ENCODE measurements at regions not wholly inside any gene's neighbourhood (a gene's known extent, or its start where the extent isn't known, plus 50 kb on each side); places are given as distances from the start of the nearest gene placed in this dataset.

GRCh38 chr7:32289651-32290414, 200.3 kb downstream of the LSM5 start:
- H4K8ac ChIP-seq (ENCODE audit: low read length): no peak overlapping the region
- H3K4me2 ChIP-seq (ENCODE audit: low read length, poor library complexity, severe bottlenecking): no peak overlapping the region
- H2AK5ac ChIP-seq (ENCODE audit: low read length, severe bottlenecking): no peak overlapping the region
- H3K27ac ChIP-seq (ENCODE audit: low read length, poor library complexity, severe bottlenecking): no peak overlapping the region
- no peak overlapping the region for H3K9ac ChIP-seq (ENCODE audit: low read length)
- no peak overlapping the region for H2BK5ac ChIP-seq (ENCODE audit: low read depth, low read length, poor library complexity, severe bottlenecking)
- no peak overlapping the region for H3K14ac ChIP-seq (ENCODE audit: low read length in 2 of 2)
- H3K79me1 ChIP-seq (replicated peaks; ENCODE audit: low read length, poor library complexity, severe bottlenecking): no peaks in the 10 kb centered on the region
- H2BK120ac ChIP-seq (ENCODE audit: low read depth, low read length): no peak overlapping the region
- H3K4me1 ChIP-seq (ENCODE audit: control insufficient read depth, insufficient read depth, low read depth, low read length): no peaks in the 10 kb centered on the region
- H3K27me3 ChIP-seq (ENCODE audit: control insufficient read depth in 1 of 2, insufficient read depth in 1 of 2, low read length in 2 of 2): peaks cover 18 to 19% of the 10 kb centered on the region in 2 experiments
- no peak overlapping the region for H3K23ac ChIP-seq (ENCODE audit: low read length in 2 of 2)
- no peak overlapping the region for H2BK12ac ChIP-seq (ENCODE audit: low read length in 2 of 2)
- H3K9me3 ChIP-seq (ENCODE audit: control insufficient read depth, low read length): no peaks in the 10 kb centered on the region
- no peaks in the 10 kb centered on the region for H3K36me3 ChIP-seq (ENCODE audit: control insufficient read depth in 1 of 2, insufficient read depth in 2 of 2, low read depth in 1 of 2, low read length in 2 of 2)
- no peak overlapping the region for H2AFZ ChIP-seq (ENCODE audit: low read depth, low read length)
- H4K91ac ChIP-seq (ENCODE audit: low read length): no peak overlapping the region
- no peak overlapping the region for H2BK15ac ChIP-seq (ENCODE audit: low read depth, poor library complexity, severe bottlenecking)
- 65% methylated on average over 5 of the region's 5 CpGs for WGBS
- H3K4me3 ChIP-seq (ENCODE audit: insufficient read depth in 1 of 2, low read depth in 1 of 2, low read length in 2 of 2): no peak overlapping the region
- H3K18ac ChIP-seq (ENCODE audit: low read depth in 1 of 2, low read length in 2 of 2): no peak overlapping the region
- H3K4ac ChIP-seq (ENCODE audit: low read depth in 1 of 2, low read length in 2 of 2): no peak overlapping the region
- DNase-seq: no peak

GRCh38 chr7:32285698-32286097, 204.5 kb downstream of the LSM5 start:
- Histone ChIP-seq H2BK12ac (ENCODE audit: low read length in 2 of 2) (no peak overlapping the region), H3K9ac (ENCODE audit: low read length) (no peak overlapping the region), H3K23ac (ENCODE audit: low read length in 2 of 2) (no peak overlapping the region), H3K14ac (ENCODE audit: low read length in 2 of 2) (no peak overlapping the region), H4K8ac (ENCODE audit: low read length) (no peak overlapping the region), H3K18ac (ENCODE audit: low read depth in 1 of 2, low read length in 2 of 2) (no peak overlapping the region), H2AK5ac (ENCODE audit: low read length, severe bottlenecking) (no peak overlapping the region), H3K27me3 (ENCODE audit: control insufficient read depth in 1 of 2, insufficient read depth in 1 of 2, low read length in 2 of 2) (peaks cover 4 to 13% of the 10 kb centered on the region in 2 experiments), H3K27ac (ENCODE audit: low read length, poor library complexity, severe bottlenecking) (no peak overlapping the region), H3K4ac (ENCODE audit: low read depth in 1 of 2, low read length in 2 of 2) (no peak overlapping the region), H3K4me2 (ENCODE audit: low read length, poor library complexity, severe bottlenecking) (no peak overlapping the region), H4K91ac (ENCODE audit: low read length) (no peak overlapping the region), H3K36me3 (ENCODE audit: control insufficient read depth in 1 of 2, insufficient read depth in 2 of 2, low read depth in 1 of 2, low read length in 2 of 2) (no peaks in the 10 kb centered on the region), H2BK120ac (ENCODE audit: low read depth, low read length) (no peak overlapping the region), H2BK15ac (ENCODE audit: low read depth, poor library complexity, severe bottlenecking) (no peak overlapping the region), H3K4me3 (ENCODE audit: insufficient read depth in 1 of 2, low read depth in 1 of 2, low read length in 2 of 2) (no peak overlapping the region), H2AFZ (ENCODE audit: low read depth, low read length) (no peak overlapping the region), H2BK5ac (ENCODE audit: low read depth, low read length, poor library complexity, severe bottlenecking) (no peak overlapping the region), H3K79me1 (replicated peaks; ENCODE audit: low read length, poor library complexity, severe bottlenecking) (no peaks in the 10 kb centered on the region), H3K4me1 (ENCODE audit: control insufficient read depth, insufficient read depth, low read depth, low read length) (no peaks in the 10 kb centered on the region), H3K9me3 (ENCODE audit: control insufficient read depth, low read length) (no peaks in the 10 kb centered on the region)
- DNase-seq: no peak
- no CpG with 5 or more reads among the region's 2 CpGs for WGBS

GRCh38 chr7:32283546-32283945, 206.6 kb downstream of the LSM5 start:
- Histone ChIP-seq H3K23ac (ENCODE audit: low read length in 2 of 2) (no peak overlapping the region), H2AK5ac (ENCODE audit: low read length, severe bottlenecking) (no peak overlapping the region)
- WGBS: 84% methylated on average over 6 of the region's 6 CpGs

DNA sequence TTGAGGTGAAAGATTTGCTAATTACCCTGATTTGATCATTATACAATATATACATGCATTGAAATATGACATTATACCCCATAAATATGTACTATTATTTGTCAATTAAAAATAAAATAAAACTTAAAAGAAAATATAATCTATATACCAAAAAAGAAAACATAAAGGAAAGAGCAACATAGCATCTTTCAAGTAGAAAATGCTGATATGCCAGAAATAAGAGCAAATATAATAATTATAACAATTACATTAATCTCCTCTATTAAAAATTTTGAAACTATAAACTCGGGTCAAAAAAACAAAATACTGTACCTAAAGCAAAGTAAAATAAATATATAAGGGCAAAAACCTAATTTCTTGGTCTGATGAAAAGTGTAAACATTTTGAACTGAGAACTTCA, 209.3 kb upstream of the PDE1C start:
- Histone ChIP-seq H4K8ac (ENCODE audit: low read length) (no peak overlapping the region), H3K14ac (ENCODE audit: low read length in 2 of 2) (no peak overlapping the region), H3K4me3 (ENCODE audit: insufficient read depth in 1 of 2, low read depth in 1 of 2, low read length in 2 of 2) (no peak overlapping the region), H3K27ac (ENCODE audit: low read length, poor library complexity, severe bottlenecking) (no peak overlapping the region), H2BK15ac (ENCODE audit: low read depth, poor library complexity, severe bottlenecking) (no peak overlapping the region), H2BK120ac (ENCODE audit: low read depth, low read length) (no peak overlapping the region), H3K23ac (ENCODE audit: low read length in 2 of 2) (no peak overlapping the region), H3K18ac (ENCODE audit: low read depth in 1 of 2, low read length in 2 of 2) (no peak overlapping the region), H3K79me1 (replicated peaks; ENCODE audit: low read length, poor library complexity, severe bottlenecking) (no peaks in the 10 kb centered on the region), H4K91ac (ENCODE audit: low read length) (no peak overlapping the region), H3K9me3 (ENCODE audit: control insufficient read depth, low read length) (no peaks in the 10 kb centered on the region), H3K36me3 (ENCODE audit: control insufficient read depth in 1 of 2, insufficient read depth in 2 of 2, low read depth in 1 of 2, low read length in 2 of 2) (no peaks in the 10 kb centered on the region), H2BK12ac (ENCODE audit: low read length in 2 of 2) (no peak overlapping the region), H2AFZ (ENCODE audit: low read depth, low read length) (no peak overlapping the region), H3K27me3 (ENCODE audit: control insufficient read depth in 1 of 2, insufficient read depth in 1 of 2, low read length in 2 of 2) (peaks cover 3 to 11% of the 10 kb centered on the region in 2 experiments), H2AK5ac (ENCODE audit: low read length, severe bottlenecking) (no peak overlapping the region), H3K4ac (ENCODE audit: low read depth in 1 of 2, low read length in 2 of 2) (no peak overlapping the region), H3K4me2 (ENCODE audit: low read length, poor library complexity, severe bottlenecking) (no peak overlapping the region), H3K9ac (ENCODE audit: low read length) (no peak overlapping the region), H3K4me1 (ENCODE audit: control insufficient read depth, insufficient read depth, low read depth, low read length) (no peaks in the 10 kb centered on the region), H2BK5ac (ENCODE audit: low read depth, low read length, poor library complexity, severe bottlenecking) (no peak overlapping the region)
- no peak for DNase-seq
- no CpG with 5 or more reads among the region's 1 CpG for WGBS

More at GRCh38 chr7:32283546-32283945, 206.6 kb downstream of the LSM5 start:
- Histone ChIP-seq H3K18ac (ENCODE audit: low read depth in 1 of 2, low read length in 2 of 2) (no peak overlapping the region), H3K36me3 (ENCODE audit: control insufficient read depth in 1 of 2, insufficient read depth in 2 of 2, low read depth in 1 of 2, low read length in 2 of 2) (no peaks in the 10 kb centered on the region), H3K9ac (ENCODE audit: low read length) (no peak overlapping the region), H4K91ac (ENCODE audit: low read length) (no peak overlapping the region), H3K27ac (ENCODE audit: low read length, poor library complexity, severe bottlenecking) (no peak overlapping the region), H3K14ac (ENCODE audit: low read length in 2 of 2) (no peak overlapping the region), H2BK120ac (ENCODE audit: low read depth, low read length) (no peak overlapping the region), H2BK15ac (ENCODE audit: low read depth, poor library complexity, severe bottlenecking) (no peak overlapping the region), H3K79me1 (replicated peaks; ENCODE audit: low read length, poor library complexity, severe bottlenecking) (no peaks in the 10 kb centered on the region), H4K8ac (ENCODE audit: low read length) (no peak overlapping the region), H3K9me3 (ENCODE audit: control insufficient read depth, low read length) (no peaks in the 10 kb centered on the region), H3K4ac (ENCODE audit: low read depth in 1 of 2, low read length in 2 of 2) (no peak overlapping the region), H3K4me3 (ENCODE audit: insufficient read depth in 1 of 2, low read depth in 1 of 2, low read length in 2 of 2) (no peak overlapping the region), H2BK5ac (ENCODE audit: low read depth, low read length, poor library complexity, severe bottlenecking) (no peak overlapping the region), H2AFZ (ENCODE audit: low read depth, low read length) (no peak overlapping the region), H3K4me2 (ENCODE audit: low read length, poor library complexity, severe bottlenecking) (no peak overlapping the region), H3K27me3 (ENCODE audit: control insufficient read depth in 1 of 2, insufficient read depth in 1 of 2, low read length in 2 of 2) (peaks cover 4 to 13% of the 10 kb centered on the region in 2 experiments), H3K4me1 (ENCODE audit: control insufficient read depth, insufficient read depth, low read depth, low read length) (no peaks in the 10 kb centered on the region), H2BK12ac (ENCODE audit: low read length in 2 of 2) (no peak overlapping the region)
- no peak for DNase-seq
